Liver (tissue), 8 donors: ENCODE measurements at regions not wholly inside any gene's neighbourhood (a gene's known extent, or its start where the extent isn't known, plus 50 kb on each side); places are given as distances from the start of the nearest gene placed in this dataset.

Source experiments
- DNase-seq: peaks from one replicate; pipeline ENCODE4 v3.0.0-alpha.2; 2017; ENCODE audit warnings: low spot score
- H3K27ac ChIP-seq, 2 donors: one replicate each; pipeline ENCODE4 v1.7.0; 2013; ENCODE audit warnings: inconsistent platforms in 2 of 2, low read length in 2 of 2, control low read depth in 1 of 2, low read depth in 1 of 2, mild to moderate bottlenecking in 1 of 2
- H3K27me3 ChIP-seq, 4 donors: one replicate each; pipeline versions ENCODE4 v1.6.1 to v1.7.0; 2013; ENCODE audit warnings: low read length in 3 of 4, inconsistent platforms in 1 of 4, mild to moderate bottlenecking in 1 of 4, moderate library complexity in 1 of 4; ENCODE audit not compliant: control insufficient read depth in 4 of 4, insufficient read depth in 4 of 4
- H3K36me3 ChIP-seq, 4 donors: one replicate each; pipeline versions ENCODE4 v1.6.1 to v1.7.0; 2013; ENCODE audit warnings: low read length in 3 of 4, mild to moderate bottlenecking in 3 of 4, low read depth in 1 of 4, moderate library complexity in 1 of 4; ENCODE audit not compliant: control insufficient read depth in 4 of 4, insufficient read depth in 3 of 4
- H3K4me1 ChIP-seq, 4 donors: one replicate each; pipeline versions ENCODE4 v1.6.1 to v1.7.0; 2013; ENCODE audit warnings: low read length in 3 of 4, mild to moderate bottlenecking in 3 of 4, moderate library complexity in 1 of 4; ENCODE audit not compliant: control insufficient read depth in 4 of 4, insufficient read depth in 4 of 4
- H3K4me3 ChIP-seq, 3 donors: one replicate each; pipeline versions ENCODE4 v1.6.1 to v1.7.0; 2013; ENCODE audit warnings: low read length in 3 of 3, control low read depth in 1 of 3, low read depth in 1 of 3, mild to moderate bottlenecking in 1 of 3
- H3K9ac ChIP-seq, 2 donors: one replicate each; pipeline ENCODE4 v1.7.0; 2013; ENCODE audit warnings: low read length in 2 of 2, mild to moderate bottlenecking in 2 of 2, moderate library complexity in 2 of 2, control low read depth in 1 of 2, low read depth in 1 of 2
- H3K9me3 ChIP-seq, 4 donors: one replicate each; pipeline versions ENCODE4 v1.6.1 to v1.7.0; 2013; ENCODE audit warnings: low read length in 3 of 4; ENCODE audit not compliant: control insufficient read depth in 4 of 4
- ATF3 ChIP-seq: IDR thresholded peaks from 2 replicates; pipeline ENCODE4 v1.6.1; 2016; ENCODE audit warnings: antibody characterized with exemption
- CTCF ChIP-seq: fragments of 150-350 bp; IDR thresholded peaks from 2 replicates; pipeline ENCODE4 v1.5.1; 2017; ENCODE audit warnings: improper control_type of control experiment, low read depth, low read length; ENCODE audit not compliant: missing input control
- EGR1 ChIP-seq, 2 donors: IDR thresholded peaks; 2 replicates each; pipeline ENCODE4 v1.6.1; 2016 to 2018; ENCODE audit warnings: antibody characterized with exemption in 2 of 2, low read depth in 2 of 2
- FOXA1 ChIP-seq: IDR thresholded peaks from 2 replicates; pipeline ENCODE4 v1.6.1; 2016; ENCODE audit warnings: antibody characterized with exemption
- FOXA2 ChIP-seq: IDR thresholded peaks from 2 replicates; pipeline ENCODE4 v1.6.1; 2016; ENCODE audit warnings: antibody characterized with exemption
- GABPA ChIP-seq, 2 donors: IDR thresholded peaks in 1 of 2; conservative IDR thresholded peaks in 1 of 2; 2 replicates each; pipeline ENCODE4 v1.6.1; 2016; ENCODE audit warnings: antibody characterized with exemption in 2 of 2, mild to moderate bottlenecking in 1 of 2, moderate library complexity in 1 of 2
- HNF4A ChIP-seq, 2 donors: conservative IDR thresholded peaks; 2 replicates each; pipeline ENCODE4 v1.6.1; 2016; ENCODE audit warnings: antibody characterized with exemption in 2 of 2, mild to moderate bottlenecking in 2 of 2
- HNF4G ChIP-seq: IDR thresholded peaks from 2 replicates; pipeline ENCODE4 v1.6.1; 2016; ENCODE audit warnings: antibody characterized with exemption
- JUND ChIP-seq, 2 donors: IDR thresholded peaks; 2 replicates each; pipeline ENCODE4 v1.6.1; 2016; ENCODE audit warnings: antibody characterized with exemption in 2 of 2
- NR2F2 ChIP-seq: IDR thresholded peaks from 2 replicates; pipeline ENCODE4 v1.6.1; 2016; ENCODE audit warnings: antibody characterized with exemption
- RAD21 ChIP-seq, 2 donors: IDR thresholded peaks; 2 replicates each; pipeline ENCODE4 v1.6.1; 2016; ENCODE audit warnings: antibody characterized with exemption in 2 of 2, mild to moderate bottlenecking in 2 of 2
- RXRA ChIP-seq, 2 donors: IDR thresholded peaks; 2 replicates each; pipeline ENCODE4 v1.6.1; 2017 to 2018; ENCODE audit warnings: antibody characterized with exemption in 2 of 2, mild to moderate bottlenecking in 1 of 2
- SP1 ChIP-seq: IDR thresholded peaks from 2 replicates; pipeline ENCODE4 v1.6.1; 2018; ENCODE audit warnings: antibody characterized with exemption, mild to moderate bottlenecking
- TAF1 ChIP-seq: conservative IDR thresholded peaks from 2 replicates; pipeline ENCODE4 v1.6.1; 2016; ENCODE audit warnings: antibody characterized with exemption, mild to moderate bottlenecking
- YY1 ChIP-seq: IDR thresholded peaks from 2 replicates; pipeline ENCODE4 v1.6.1; 2016; ENCODE audit warnings: antibody characterized with exemption, mild to moderate bottlenecking
- ZBTB33 ChIP-seq: IDR thresholded peaks from 2 replicates; pipeline ENCODE4 v1.6.1; 2016; ENCODE audit warnings: antibody characterized with exemption
- WGBS: extraction: QIAGEN DNeasy Blood & Tissue Kit; methylation state at CpG from one replicate; pipeline ENCODE4 v1.1.7; 2013; 5-methylcytosine and 5-hydroxymethylcytosine counted together
- TF ChIP-seq, protein P1 (sequence below): IDR thresholded peaks from 2 replicates; pipeline ENCODE4 v1.6.1; 2016; ENCODE audit warnings: antibody characterized with exemption, mild to moderate bottlenecking
- TF ChIP-seq, protein P2 (sequence below): IDR thresholded peaks from 2 replicates; pipeline ENCODE4 v1.6.1; 2016; ENCODE audit warnings: antibody characterized with exemption
- donor health status: healthy.
- donor health status: healthy.
- donor health status: healthy.
- donor health status: healthy.
- donor health status: healthy.

GRCh38 chr16:64165368-64165767, 956.5 kb downstream of the CDH11 start (continued):
- TF ChIP-seq, protein P1, sequence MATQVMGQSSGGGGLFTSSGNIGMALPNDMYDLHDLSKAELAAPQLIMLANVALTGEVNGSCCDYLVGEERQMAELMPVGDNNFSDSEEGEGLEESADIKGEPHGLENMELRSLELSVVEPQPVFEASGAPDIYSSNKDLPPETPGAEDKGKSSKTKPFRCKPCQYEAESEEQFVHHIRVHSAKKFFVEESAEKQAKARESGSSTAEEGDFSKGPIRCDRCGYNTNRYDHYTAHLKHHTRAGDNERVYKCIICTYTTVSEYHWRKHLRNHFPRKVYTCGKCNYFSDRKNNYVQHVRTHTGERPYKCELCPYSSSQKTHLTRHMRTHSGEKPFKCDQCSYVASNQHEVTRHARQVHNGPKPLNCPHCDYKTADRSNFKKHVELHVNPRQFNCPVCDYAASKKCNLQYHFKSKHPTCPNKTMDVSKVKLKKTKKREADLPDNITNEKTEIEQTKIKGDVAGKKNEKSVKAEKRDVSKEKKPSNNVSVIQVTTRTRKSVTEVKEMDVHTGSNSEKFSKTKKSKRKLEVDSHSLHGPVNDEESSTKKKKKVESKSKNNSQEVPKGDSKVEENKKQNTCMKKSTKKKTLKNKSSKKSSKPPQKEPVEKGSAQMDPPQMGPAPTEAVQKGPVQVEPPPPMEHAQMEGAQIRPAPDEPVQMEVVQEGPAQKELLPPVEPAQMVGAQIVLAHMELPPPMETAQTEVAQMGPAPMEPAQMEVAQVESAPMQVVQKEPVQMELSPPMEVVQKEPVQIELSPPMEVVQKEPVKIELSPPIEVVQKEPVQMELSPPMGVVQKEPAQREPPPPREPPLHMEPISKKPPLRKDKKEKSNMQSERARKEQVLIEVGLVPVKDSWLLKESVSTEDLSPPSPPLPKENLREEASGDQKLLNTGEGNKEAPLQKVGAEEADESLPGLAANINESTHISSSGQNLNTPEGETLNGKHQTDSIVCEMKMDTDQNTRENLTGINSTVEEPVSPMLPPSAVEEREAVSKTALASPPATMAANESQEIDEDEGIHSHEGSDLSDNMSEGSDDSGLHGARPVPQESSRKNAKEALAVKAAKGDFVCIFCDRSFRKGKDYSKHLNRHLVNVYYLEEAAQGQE: no peak
- TF ChIP-seq TAF1: no peak

- no peak overlapping the region for H3K9ac ChIP-seq
- no peaks in the 10 kb centered on the region for H3K9me3 ChIP-seq
- no peak overlapping the region for H3K27ac ChIP-seq
- no peaks in the 10 kb centered on the region for H3K36me3 ChIP-seq
- H3K4me3 ChIP-seq: no peak overlapping the region
- 56% methylated on average over 4 of the region's 4 CpGs for WGBS
- H3K4me1 ChIP-seq: peaks cover 0 to 3% (median 0%) of the 10 kb centered on the region in 4 donors
- H3K27me3 ChIP-seq: no peaks in the 10 kb centered on the region
- no peak for DNase-seq
- TF ChIP-seq NR2F2 (peak; percentile 80), YY1 (no peak), TAF1 (no peak), RAD21 (IDR thresholded peaks at IDR 0.05) (no peak)
Measured at GRCh38 chr16:64162613-64163375, 959.1 kb downstream of the CDH11 start.

DNA sequence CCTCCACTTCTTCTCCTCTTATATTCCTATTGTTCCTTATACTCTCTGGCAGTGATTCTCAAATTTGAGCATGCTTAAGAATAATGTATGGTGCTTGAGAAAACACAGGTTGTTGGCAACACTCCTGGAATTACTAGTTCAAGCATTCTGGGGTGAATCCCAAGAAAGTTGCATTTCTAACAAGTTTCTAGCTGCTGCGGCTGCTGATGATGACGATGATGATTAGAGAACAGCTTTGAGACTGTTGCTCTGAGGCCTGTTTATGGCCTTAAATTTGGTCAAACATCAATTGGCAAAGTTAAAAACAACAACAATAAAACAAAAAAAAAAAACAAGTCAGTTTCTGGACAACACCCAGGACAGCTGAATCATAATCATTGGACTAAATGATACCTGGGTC, 961.9 kb downstream of the CDH11 start:
- no peaks in the 10 kb centered on the region for H3K27me3 ChIP-seq
- H3K9me3 ChIP-seq: no peaks in the 10 kb centered on the region
- WGBS: 92% methylated on average over 2 of the region's 2 CpGs
- H3K36me3 ChIP-seq: no peaks in the 10 kb centered on the region
- no peak overlapping the region for H3K9ac ChIP-seq
- no peak for DNase-seq
- H3K4me3 ChIP-seq: no peak overlapping the region
- TF ChIP-seq, protein P2, sequence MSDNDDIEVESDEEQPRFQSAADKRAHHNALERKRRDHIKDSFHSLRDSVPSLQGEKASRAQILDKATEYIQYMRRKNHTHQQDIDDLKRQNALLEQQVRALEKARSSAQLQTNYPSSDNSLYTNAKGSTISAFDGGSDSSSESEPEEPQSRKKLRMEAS: no peak
- TF ChIP-seq NR2F2: no peak
- TF ChIP-seq TAF1: no peak
- TF ChIP-seq EGR1 (IDR thresholded peaks at IDR 0.05; ENCODE audit: low read depth in 2 of 2): no peak
- TF ChIP-seq ATF3: no peak
- TF ChIP-seq GABPA (IDR thresholded peaks at IDR 0.05 in 1 of 2, conservative IDR thresholded peaks at IDR 0.05 in 1 of 2): no peak
- no peak for TF ChIP-seq RXRA (IDR thresholded peaks at IDR 0.05)
- no peak for TF ChIP-seq HNF4G
- TF ChIP-seq SP1: no peak
- no peak for TF ChIP-seq JUND (IDR thresholded peaks at IDR 0.05)
- no peak for TF ChIP-seq FOXA1
- TF ChIP-seq, protein P1: no peak
- TF ChIP-seq CTCF: no peak
- no peak for TF ChIP-seq HNF4A (conservative IDR thresholded peaks at IDR 0.05)
- TF ChIP-seq FOXA2: no peak
- TF ChIP-seq YY1: no peak
- no peak for TF ChIP-seq RAD21 (IDR thresholded peaks at IDR 0.05)
- no peak for TF ChIP-seq ZBTB33
- H3K4me1 ChIP-seq: peaks cover 0 to 3% (median 0%) of the 10 kb centered on the region in 4 donors
- H3K27ac ChIP-seq: no peak overlapping the region
